VCaP (cell line): ENCODE measurements at regions not wholly inside any gene's neighbourhood (a gene's known extent, or its start where the extent isn't known, plus 50 kb on each side); places are given as distances from the start of the nearest gene placed in this dataset.

Experiments used
- H3K27ac ChIP-seq: fragments of 450-650 bp; 2 replicates; pipeline ENCODE4 v1.5.1; 2017
- CTCF ChIP-seq: fragments of 450-650 bp; conservative IDR thresholded peaks from 2 replicates; pipeline ENCODE4 v1.5.1; 2017; ENCODE audit warnings: mild to moderate bottlenecking, moderate library complexity

- no peak overlapping the region for H3K27ac ChIP-seq
- no peak for TF ChIP-seq CTCF
These were observed 307.4 kb upstream of the COL8A1 start for GRCh38 chr3:99330924-99331532.

- H3K27ac ChIP-seq, result no peak overlapping the region
- TF ChIP-seq CTCF, result no peak
These were observed 308.1 kb upstream of the COL8A1 start for GRCh38 chr3:99330281-99330680.

GRCh38 chr3:99325402-99325801, 313.0 kb upstream of the COL8A1 start:
- no peak overlapping the region for H3K27ac ChIP-seq
- TF ChIP-seq CTCF, result no peak

- TF ChIP-seq CTCF, result no peak
- no peak overlapping the region for H3K27ac ChIP-seq
These were observed 313.7 kb upstream of the COL8A1 start for GRCh38 chr3:99324636-99325203.

- no peak for TF ChIP-seq CTCF
- no peak overlapping the region for H3K27ac ChIP-seq
These were observed 314.5 kb upstream of the COL8A1 start for GRCh38 chr3:99323940-99324339.

GRCh38 chr3:99322551-99322950, 315.8 kb upstream of the COL8A1 start:
- no peak for TF ChIP-seq CTCF
- no peak overlapping the region for H3K27ac ChIP-seq

GRCh38 chr3:99321261-99321660, 317.1 kb upstream of the COL8A1 start:
- H3K27ac ChIP-seq, result no peak overlapping the region

More at GRCh38 chr3:99321261-99321660, 317.1 kb upstream of the COL8A1 start:
- no peak for TF ChIP-seq CTCF
